C1 segment of cervical spinal cord (tissue), 14 donors: ENCODE measurements at regions not wholly inside any gene's neighbourhood (a gene's known extent, or its start where the extent isn't known, plus 50 kb on each side); places are given as distances from the start of the nearest gene placed in this dataset.

ENCODE experiments used
- DNase-seq, 14 donors: peaks; one replicate each; lab custom pipeline; 2025; lab: John Stamatoyannopoulos, UW

DNA sequence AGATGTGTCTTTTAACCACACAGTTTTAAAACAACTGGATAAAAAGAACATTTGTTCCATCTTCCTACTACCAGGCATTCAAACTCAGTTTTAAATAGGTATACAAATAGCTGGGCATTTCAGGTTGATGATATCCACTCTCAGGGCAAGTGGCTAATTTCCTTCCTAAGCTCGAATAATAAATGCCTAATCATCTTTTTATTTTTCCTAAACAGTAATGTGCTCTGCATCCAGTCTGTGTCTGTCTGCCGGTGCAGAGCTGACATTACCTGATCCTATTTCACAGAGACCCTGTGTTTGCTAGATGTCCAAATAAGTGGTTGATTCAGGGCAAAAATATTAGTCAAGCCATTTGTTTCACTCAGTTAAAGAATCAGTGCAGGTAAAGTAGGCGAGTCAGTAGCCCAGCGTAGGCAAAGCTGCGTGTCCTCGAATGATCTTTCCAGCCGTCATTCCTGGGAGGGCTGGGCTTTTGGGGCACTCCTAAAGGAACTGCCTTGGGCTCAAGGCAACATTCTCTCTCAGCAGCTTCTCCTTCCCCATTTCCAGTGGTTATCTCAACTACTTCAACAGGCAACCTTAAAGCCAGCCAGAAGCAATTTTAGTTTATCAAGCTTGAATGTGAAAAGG, 74.2 kb upstream of the BMP2 start:
- DNase-seq: no peak

DNA sequence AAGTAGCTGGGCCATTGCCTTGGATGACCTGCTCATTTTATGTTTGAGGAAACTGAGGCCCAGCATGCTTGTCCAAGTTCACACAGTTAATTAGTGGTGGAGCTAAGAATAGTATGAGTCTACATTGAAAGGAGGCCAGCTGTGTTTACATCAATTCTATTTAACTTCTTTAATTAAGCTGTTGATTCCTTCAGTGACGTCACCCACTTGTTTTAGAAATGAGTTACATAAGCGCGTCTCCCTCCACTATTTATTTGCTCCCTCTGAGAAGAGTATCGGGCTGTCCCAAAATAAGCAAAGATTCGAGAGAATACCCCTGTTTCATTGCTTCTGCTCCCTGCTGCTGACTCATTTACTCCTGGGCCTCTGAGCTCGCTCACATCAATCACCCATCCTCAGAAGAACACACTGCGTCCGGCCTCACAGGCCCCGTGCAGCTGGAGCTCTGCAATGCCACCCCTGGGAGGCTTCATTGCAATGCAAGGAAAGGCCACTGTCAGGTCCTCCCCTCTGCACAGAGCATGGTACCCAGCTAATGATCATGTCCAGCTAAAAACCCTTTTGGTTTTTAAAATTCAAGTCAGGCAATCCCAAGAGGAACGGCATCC, 74.8 kb upstream of the BMP2 start:
- peak in 2 of 14 donors; percentile 4 to 5 for DNase-seq

DNA sequence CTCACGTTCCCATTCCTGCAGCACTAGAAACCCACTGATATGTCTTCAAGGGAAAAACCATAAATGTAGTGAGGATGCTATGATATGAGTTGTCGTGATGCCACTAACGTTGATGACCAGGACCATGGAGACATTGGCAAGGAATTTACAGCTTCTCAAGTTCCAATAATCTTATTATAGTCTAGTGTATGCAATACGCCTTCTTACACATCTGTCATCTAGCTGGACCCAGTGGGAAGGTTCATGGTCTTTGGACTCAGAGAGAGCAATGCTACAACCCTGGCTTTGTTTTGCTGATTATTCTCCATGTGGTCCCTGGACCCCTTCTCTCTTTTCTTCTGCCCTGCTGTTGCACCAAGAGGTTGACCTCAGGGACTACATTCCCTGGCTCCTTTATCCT, 76.0 kb upstream of the BMP2 start:
- no peak for DNase-seq

GRCh38 chr20:6689339-6689973, 78.0 kb upstream of the BMP2 start:
- DNase-seq: no peak

- no peak for DNase-seq
These were observed 81.3 kb upstream of the BMP2 start for GRCh38 chr20:6686171-6686570.

GRCh38 chr20:6685626-6686025, 81.9 kb upstream of the BMP2 start:
- no peak for DNase-seq

- DNase-seq: no peak
These were observed 82.3 kb upstream of the BMP2 start for GRCh38 chr20:6685181-6685582.

DNA sequence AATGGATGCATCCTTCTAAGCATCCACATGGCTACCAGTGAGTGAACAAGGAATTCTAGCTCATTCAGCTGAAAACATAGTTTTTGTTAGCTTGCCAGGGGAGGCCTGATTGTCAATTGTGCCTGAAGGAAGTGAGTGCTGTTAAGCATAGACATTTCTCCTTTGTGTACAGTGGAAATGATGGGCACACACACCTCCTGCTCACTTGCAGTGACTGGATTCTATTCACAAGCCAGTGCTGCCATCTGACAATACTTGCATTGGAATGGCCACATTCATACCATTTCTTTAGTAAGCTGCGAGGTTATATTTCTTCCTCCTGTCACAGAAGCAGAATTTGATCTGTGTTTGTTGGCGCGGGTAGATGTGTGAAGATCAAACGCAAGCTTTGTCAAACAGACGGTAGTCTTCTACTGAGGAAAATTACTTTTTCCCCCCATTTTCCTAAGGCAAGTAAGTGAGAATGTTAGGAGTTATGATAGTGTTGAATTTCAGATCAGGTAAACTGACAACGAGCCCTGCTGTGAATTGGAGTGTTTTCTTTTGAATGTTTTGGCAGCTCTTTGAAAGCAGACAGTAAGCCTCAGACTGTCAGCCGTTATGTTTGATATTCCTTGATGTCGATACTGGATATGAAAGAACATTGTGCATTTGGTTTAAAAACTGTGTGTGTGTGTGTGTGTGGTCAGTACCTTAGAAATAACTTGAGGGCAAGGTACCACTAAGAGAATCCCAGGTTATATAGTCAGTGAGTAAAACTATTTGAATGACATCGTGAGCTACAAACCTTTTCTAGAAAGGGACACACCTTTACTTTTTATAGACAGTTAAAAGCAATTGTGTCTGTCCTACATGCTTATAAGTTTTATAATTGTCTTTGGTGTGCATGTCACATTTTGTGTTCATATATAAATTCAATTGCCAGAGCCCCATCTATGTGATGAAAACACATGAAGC, 84.2 kb upstream of the BMP2 start:
- no peak for DNase-seq

DNA sequence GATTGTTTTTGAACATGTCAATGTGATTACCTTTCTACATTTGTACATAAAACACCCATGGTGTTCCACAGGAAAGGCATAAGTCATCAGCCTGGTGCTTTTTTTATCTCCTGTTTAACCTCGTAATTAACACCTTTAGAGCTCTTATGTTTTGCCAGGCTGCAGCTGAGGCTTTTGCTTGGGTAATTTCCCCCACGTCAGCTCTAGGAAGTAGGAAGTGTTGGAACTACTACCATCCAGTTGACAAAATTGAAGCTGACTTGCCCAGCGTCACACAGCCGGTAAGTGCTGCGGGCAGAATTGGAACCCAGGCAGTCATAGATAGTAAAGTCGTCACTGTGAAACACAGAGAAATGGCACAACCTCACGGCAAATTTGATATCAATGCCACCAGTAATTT, 86.6 kb upstream of the BMP2 start:
- no peak for DNase-seq

DNA sequence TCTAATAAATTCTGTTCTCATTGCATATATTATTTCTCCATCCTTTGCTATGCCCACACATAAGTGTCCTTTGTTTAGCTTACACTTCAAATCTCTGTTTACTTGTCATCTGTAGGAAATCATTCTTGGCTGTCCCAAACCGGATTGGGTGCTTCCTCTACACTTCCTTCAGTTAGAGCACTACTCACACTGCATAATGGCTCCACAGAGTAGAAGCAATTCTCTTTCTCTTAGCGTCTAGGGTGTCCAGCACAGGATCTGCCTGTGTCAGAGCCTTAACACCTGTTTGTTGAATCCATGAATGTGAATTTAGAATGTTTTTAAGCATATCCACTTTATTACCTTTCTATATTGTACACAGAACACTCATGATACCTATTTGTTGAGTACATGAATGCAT, 87.0 kb upstream of the BMP2 start:
- DNase-seq: no peak

DNA sequence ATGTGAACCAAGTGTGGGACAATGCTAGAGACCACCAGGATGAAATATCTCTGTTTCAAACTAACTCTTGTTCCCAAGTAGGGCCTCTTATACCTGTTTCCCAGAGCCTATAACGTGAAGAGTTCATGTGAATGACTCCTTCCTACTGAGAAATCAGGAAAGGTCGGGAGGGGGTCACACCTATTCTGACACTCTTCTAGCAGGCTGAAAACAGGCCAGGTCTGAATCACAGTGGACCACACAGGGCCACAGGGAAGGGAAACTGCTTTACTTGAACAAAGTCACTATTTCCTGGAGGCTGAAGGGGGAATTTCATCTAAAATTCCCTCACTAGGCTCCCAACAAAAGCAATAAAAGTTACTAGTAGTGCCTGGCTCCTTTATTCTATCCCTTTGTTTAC, 88.4 kb upstream of the BMP2 start:
- DNase-seq: no peak

DNA sequence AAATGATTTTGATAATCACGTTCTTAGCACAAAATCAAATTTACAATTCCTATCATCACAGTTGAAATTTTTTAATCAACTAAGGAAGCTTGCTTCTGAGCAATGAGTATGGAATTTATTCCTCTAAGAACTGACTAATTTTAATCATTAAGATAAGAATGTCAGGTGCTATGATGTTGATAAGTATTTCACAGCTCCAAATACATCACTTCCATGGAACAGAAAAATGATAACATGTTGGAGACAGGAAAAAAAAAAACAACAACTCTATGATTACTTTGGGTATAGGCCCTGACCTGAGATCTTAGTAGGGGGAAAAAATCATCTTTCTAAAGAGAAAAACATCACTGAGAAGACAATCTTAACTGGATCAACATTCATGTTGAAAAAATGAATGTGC, 89.4 kb upstream of the BMP2 start:
- no peak for DNase-seq

GRCh38 chr20:6674831-6675230, 92.7 kb upstream of the BMP2 start:
- DNase-seq: no peak

DNA sequence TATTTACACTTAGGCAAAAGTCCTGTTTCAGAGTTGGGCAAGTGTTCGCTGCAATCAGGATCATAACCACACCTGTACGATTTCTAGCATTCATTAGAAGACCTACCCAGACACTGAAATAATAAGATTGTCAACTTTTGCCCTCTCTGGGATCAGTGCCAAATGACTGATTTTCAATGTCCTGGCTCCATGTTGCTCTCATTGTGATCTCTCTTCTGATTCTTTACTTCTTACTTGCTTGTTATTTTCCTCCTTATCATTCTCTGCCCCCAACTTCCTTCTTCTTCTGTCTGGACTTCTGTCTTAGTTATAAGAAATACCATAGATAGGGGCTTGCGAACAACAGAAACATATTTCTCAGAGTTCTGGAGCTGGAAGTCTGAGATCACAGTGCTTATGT, 94.4 kb upstream of the BMP2 start:
- DNase-seq: no peak

GRCh38 chr20:6671829-6672228, 95.7 kb upstream of the BMP2 start:
- no peak for DNase-seq

DNA sequence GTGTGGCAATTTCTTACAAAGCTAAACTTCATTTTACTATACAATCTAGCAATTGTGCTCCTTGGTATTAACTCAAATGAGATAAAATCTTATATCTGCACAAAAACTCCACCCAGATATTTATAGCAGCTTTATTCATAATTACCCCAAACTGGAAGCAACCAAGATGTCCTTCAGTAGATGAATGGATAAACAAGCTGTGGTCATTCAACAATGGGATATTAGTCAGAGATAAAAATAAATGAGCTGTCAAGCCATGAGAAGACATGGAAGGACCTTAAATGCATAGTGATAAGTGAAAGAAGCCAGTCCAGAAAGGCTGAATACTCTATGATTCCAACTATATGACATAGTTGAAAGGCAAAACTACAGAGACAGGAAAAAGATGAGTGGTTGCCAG, 98.9 kb upstream of the BMP2 start:
- no peak for DNase-seq

DNA sequence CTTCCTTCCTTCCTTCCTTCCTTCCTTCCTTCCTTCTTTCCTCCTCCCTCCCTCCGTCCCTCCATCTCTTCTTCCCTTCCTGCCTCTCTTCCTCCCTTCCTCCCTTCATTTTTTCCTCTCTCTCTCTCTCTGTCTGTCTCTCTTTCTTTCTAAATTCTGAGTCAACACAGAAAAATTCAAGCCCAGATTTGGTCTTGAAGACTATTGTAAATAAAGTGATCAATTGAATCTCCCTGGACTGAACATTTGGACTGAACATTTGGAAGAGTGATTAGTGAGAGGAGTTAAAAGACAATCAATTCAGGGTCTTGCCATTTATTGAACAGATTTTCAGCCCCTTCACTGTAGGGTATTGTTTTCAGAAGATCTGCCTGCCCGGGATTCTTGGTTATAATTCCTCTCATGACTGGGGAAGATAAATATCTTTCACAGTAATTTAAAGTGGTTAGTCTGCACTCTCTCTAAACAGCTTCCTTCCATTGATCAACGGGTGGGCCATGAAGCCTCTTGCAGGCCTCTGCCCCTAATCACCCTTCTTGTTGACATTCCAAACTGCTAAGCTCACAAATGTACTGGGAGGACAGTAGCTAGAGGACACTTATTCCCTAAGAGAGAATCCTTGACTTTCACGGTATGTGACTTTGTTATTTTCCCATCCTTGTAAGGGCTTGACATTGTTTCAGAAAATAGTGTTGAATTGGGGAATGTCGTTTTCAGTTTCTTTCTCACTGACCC, 101.7 kb upstream of the BMP2 start:
- no peak for DNase-seq

- DNase-seq: no peak
These were observed 102.3 kb upstream of the BMP2 start for GRCh38 chr20:6665161-6665560.

DNA sequence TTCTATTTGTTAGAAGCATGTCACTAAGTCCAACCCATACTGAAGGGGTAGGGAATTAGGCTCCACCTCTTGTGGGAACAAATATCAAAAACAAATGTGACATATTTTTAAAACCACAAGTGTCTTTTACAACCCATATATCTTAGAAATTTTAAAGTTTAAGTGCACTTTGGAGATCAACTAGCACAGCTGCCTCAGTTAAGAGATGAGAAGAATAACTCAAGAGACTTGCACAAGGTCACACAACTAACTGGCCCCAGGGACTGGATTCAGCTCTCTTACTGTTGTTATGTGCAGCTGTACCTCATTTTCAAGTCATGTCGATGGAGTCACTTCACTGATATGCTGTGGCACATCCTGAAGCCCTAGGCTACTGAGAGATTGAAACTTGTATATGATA, 102.9 kb upstream of the BMP2 start:
- DNase-seq: no peak

DNA sequence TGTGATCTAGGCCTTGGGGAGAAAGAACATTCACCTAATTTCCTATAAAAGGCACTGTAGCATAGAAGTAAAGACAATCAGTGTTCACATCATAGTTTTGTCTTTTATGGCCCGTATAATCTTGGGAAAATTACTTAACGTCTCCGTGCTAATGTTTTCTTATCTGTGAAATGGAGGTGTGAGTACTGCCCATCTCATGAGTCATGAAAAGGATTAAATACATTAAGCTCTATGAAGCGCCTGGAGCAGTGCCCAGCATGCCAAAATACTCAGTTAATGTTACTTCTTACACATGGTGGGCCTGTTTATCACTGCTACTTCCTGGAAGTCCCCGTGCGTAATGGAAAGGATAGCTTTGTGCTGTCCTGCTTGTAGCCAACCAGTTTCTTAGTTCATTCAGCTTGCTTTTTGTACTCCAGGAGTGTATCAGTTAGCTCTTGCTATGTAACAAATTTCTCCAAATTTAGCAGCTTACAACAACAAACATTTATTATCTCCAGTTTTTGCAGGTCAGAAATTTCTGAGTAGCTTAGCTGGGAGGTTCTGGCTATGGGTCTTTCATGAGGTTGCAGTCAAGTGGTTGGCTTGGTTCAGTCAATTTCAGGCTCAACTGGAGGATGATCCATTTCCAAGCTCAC, 103.6 kb upstream of the BMP2 start:
- DNase-seq: no peak

DNA sequence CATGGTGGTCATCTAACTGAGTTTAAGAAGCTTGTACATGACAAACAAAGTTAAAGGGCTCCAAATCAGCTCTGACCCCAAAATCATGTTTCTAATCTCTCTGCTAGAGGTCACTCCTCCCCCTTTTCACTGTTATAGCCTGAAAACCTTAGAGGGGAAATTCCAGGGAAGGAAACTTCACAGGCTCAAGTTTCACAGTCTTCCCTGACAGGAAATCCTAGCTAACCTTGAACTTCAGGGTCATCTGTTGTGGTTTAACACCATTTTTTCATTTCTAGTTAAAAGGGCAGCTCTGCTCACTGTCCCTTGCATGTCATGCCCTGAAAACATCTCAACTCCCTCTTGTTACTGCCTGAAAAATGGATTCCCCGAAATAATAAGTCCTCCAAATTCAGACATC, 104.4 kb upstream of the BMP2 start:
- DNase-seq: no peak
